ENCODE measurements at regions not wholly inside any gene's neighbourhood (a gene's known extent, or its start where the extent isn't known, plus 50 kb on each side); places are given as distances from the start of the nearest gene placed in this dataset.

DNA sequence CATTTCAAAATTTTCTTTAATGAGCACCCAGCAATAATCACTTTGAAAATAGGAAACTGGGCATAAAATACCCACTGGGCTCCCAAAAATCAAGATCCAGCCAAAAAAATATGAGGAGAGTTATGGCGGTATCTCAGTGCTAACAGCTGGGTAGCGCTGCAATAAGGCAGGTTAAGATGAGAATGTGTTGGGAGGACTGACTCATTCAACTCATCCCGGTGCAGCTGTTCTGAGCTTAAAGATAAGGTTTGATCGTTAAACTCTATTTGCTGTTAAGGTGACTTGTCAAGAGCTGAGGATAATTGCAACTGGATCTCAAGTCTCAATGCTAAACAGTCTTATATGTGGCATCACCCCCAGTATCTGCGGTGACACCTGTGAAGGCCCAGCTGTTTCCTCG, 507.7 kb downstream of the EPM2A start:
- Histone ChIP-seq H3K36me3 (ENCODE audit: control insufficient read depth, insufficient read depth, low read length) (no peaks in the 10 kb centered on the region), H3K4me1 (ENCODE audit: control insufficient read depth, insufficient read depth, low read length) (no peaks in the 10 kb centered on the region), H3K27ac (ENCODE audit: low read length) (no peak overlapping the region), H3K4me3 (ENCODE audit: low read depth in 2 of 2, low read length in 2 of 2) (no peak overlapping the region), H3K27me3 (ENCODE audit: control insufficient read depth, insufficient read depth, low read length) (no peaks in the 10 kb centered on the region), H3K9me3 (ENCODE audit: control insufficient read depth, insufficient read depth, low read depth, low read length) (no peaks in the 10 kb centered on the region)
- BruUV-seq (replicated peaks), result no TSS peak
- POLR2A ChIA-PET, result no interaction called here
- ATAC-seq, result no peak
- intact Hi-C loops (cut with micrococcal nuclease; ENCODE audit: unreplicated experiment) (no loop called here), in situ Hi-C loops (cut with HindIII; ENCODE audit: low pct_unique_long_range_greater_than_20kb, low sequenced_read_pairs) (no loop called here)
- TF ChIP-seq TCF7L2 (IDR thresholded peaks at IDR 0.05; ENCODE audit: low read depth, low read length) (no peak), POLR2AphosphoS5 (IDR thresholded peaks at IDR 0.05; ENCODE audit: low read depth, low read length) (no peak), SIN3A (IDR thresholded peaks at IDR 0.05; ENCODE audit: borderline replicate concordance, insufficient read depth, low read depth, low read length) (no peak)
- TF ChIP-seq, protein P1, sequence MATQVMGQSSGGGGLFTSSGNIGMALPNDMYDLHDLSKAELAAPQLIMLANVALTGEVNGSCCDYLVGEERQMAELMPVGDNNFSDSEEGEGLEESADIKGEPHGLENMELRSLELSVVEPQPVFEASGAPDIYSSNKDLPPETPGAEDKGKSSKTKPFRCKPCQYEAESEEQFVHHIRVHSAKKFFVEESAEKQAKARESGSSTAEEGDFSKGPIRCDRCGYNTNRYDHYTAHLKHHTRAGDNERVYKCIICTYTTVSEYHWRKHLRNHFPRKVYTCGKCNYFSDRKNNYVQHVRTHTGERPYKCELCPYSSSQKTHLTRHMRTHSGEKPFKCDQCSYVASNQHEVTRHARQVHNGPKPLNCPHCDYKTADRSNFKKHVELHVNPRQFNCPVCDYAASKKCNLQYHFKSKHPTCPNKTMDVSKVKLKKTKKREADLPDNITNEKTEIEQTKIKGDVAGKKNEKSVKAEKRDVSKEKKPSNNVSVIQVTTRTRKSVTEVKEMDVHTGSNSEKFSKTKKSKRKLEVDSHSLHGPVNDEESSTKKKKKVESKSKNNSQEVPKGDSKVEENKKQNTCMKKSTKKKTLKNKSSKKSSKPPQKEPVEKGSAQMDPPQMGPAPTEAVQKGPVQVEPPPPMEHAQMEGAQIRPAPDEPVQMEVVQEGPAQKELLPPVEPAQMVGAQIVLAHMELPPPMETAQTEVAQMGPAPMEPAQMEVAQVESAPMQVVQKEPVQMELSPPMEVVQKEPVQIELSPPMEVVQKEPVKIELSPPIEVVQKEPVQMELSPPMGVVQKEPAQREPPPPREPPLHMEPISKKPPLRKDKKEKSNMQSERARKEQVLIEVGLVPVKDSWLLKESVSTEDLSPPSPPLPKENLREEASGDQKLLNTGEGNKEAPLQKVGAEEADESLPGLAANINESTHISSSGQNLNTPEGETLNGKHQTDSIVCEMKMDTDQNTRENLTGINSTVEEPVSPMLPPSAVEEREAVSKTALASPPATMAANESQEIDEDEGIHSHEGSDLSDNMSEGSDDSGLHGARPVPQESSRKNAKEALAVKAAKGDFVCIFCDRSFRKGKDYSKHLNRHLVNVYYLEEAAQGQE (IDR thresholded peaks at IDR 0.05; ENCODE audit: insufficient read depth in 1 of 2, low read depth in 2 of 2, low read length in 1 of 2), result no peak
- TF ChIP-seq, protein P2, sequence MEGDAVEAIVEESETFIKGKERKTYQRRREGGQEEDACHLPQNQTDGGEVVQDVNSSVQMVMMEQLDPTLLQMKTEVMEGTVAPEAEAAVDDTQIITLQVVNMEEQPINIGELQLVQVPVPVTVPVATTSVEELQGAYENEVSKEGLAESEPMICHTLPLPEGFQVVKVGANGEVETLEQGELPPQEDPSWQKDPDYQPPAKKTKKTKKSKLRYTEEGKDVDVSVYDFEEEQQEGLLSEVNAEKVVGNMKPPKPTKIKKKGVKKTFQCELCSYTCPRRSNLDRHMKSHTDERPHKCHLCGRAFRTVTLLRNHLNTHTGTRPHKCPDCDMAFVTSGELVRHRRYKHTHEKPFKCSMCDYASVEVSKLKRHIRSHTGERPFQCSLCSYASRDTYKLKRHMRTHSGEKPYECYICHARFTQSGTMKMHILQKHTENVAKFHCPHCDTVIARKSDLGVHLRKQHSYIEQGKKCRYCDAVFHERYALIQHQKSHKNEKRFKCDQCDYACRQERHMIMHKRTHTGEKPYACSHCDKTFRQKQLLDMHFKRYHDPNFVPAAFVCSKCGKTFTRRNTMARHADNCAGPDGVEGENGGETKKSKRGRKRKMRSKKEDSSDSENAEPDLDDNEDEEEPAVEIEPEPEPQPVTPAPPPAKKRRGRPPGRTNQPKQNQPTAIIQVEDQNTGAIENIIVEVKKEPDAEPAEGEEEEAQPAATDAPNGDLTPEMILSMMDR (IDR thresholded peaks at IDR 0.05), result no peak
- CTCF ChIA-PET, result no interaction called here
- DNase-seq (ENCODE audit: low read depth, low spot score), result no peak

DNA sequence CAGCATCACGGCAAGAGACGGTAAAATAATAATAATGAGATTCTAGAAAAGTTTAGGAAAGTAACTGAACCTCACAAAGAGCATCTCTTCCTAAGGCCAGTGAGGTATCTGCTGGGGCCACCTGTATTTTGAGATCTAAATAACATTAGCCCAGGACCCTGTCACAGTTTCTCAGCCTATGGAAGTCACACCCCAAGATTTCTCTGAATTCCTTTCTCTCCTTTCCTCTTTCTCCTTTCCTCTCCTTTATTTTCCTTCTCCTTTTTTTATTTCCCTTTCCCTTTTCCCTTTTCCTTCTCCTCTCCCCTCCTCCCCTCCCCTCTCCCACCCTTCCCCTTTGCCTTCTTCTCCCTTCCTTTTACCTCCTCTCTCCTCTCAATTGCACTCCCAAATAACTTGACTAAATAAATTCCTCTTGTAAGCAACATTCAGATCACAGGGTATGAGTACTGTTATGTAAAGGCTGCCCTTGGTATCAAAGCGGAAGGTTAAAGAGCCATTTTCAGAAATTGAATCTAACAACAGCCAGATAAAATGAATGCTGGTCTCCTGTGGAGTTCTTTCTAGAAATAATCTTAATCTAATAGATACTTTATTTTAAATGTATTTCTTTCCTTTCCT, 506.2 kb downstream of the EPM2A start:
- ChIA-PET POLR2A (no interaction called here), CTCF (no interaction called here)
- no peak overlapping the region for H3K4me3 ChIP-seq (ENCODE audit: low read depth in 2 of 2, low read length in 2 of 2)
- H3K9me3 ChIP-seq (ENCODE audit: control insufficient read depth, insufficient read depth, low read depth, low read length), result no peaks in the 10 kb centered on the region
- no peak for ATAC-seq
- no peaks in the 10 kb centered on the region for H3K36me3 ChIP-seq (ENCODE audit: control insufficient read depth, insufficient read depth, low read length)
- no peak for DNase-seq (ENCODE audit: low read depth, low spot score)
- H3K4me1 ChIP-seq (ENCODE audit: control insufficient read depth, insufficient read depth, low read length), result no peaks in the 10 kb centered on the region
- TF ChIP-seq POLR2AphosphoS5 (IDR thresholded peaks at IDR 0.05; ENCODE audit: low read depth, low read length), result no peak
- no peak for TF ChIP-seq SIN3A (IDR thresholded peaks at IDR 0.05; ENCODE audit: borderline replicate concordance, insufficient read depth, low read depth, low read length)
- TF ChIP-seq, protein P1 (IDR thresholded peaks at IDR 0.05; ENCODE audit: insufficient read depth in 1 of 2, low read depth in 2 of 2, low read length in 1 of 2), result no peak
- TF ChIP-seq TCF7L2 (IDR thresholded peaks at IDR 0.05; ENCODE audit: low read depth, low read length), result no peak
- TF ChIP-seq, protein P2 (IDR thresholded peaks at IDR 0.05), result no peak
- intact Hi-C loops (cut with micrococcal nuclease; ENCODE audit: unreplicated experiment) (no loop called here), in situ Hi-C loops (cut with HindIII; ENCODE audit: low pct_unique_long_range_greater_than_20kb, low sequenced_read_pairs) (no loop called here)
- no peaks in the 10 kb centered on the region for H3K27me3 ChIP-seq (ENCODE audit: control insufficient read depth, insufficient read depth, low read length)
- BruUV-seq (replicated peaks), result no TSS peak
- H3K27ac ChIP-seq (ENCODE audit: low read length), result no peak overlapping the region
